GM12878 (cell line): ENCODE measurements at regions not wholly inside any gene's neighbourhood (a gene's known extent, or its start where the extent isn't known, plus 50 kb on each side); places are given as distances from the start of the nearest gene placed in this dataset.
A peak's percentile ranks its signal among the peaks of the same experiment; 100 is the strongest.

ENCODE experiments used
- BACH1 ChIP-seq: fragments of 450-650 bp; IDR thresholded peaks from 2 replicates; pipeline ENCODE4 v1.6.1; 2017; ENCODE audit warnings: mild to moderate bottlenecking, borderline replicate concordance
- BHLHE40 ChIP-seq, 2 experiments: fragments of 450-650 bp in 1 of 2; IDR thresholded peaks; 2 replicates each; pipeline ENCODE4 v1.6.1; 2011 to 2017; ENCODE audit warnings: low read depth in 2 of 2, borderline replicate concordance in 1 of 2, improper control_type of control experiment in 1 of 2, low read length in 1 of 2, mild to moderate bottlenecking in 1 of 2
- CEBPB ChIP-seq, 2 experiments: fragments of 150-350 bp in 1 of 2; IDR thresholded peaks; 2 replicates each; pipeline ENCODE4 v1.6.1; 2012 to 2014; ENCODE audit warnings: low read depth in 2 of 2, low read length in 2 of 2, borderline replicate concordance in 1 of 2, inconsistent platforms in 1 of 2
- CHD2 ChIP-seq: IDR thresholded peaks from 2 replicates; pipeline ENCODE4 v1.6.1; 2011; ENCODE audit warnings: low read depth, low read length, improper control_type of control experiment, borderline replicate concordance
- CREB1 ChIP-seq: IDR thresholded peaks from 2 replicates; pipeline ENCODE4 v1.6.1; 2012; ENCODE audit warnings: low read depth, mild to moderate bottlenecking, inconsistent platforms
- EED ChIP-seq: sonication (generic); IDR thresholded peaks from 2 replicates; pipeline ENCODE4 v1.6.1; 2016; ENCODE audit warnings: antibody characterized with exemption, low read depth
- EZH2 ChIP-seq: IDR thresholded peaks from 2 replicates; pipeline ENCODE4 v1.6.1; 2012; ENCODE audit warnings: low read depth, mild to moderate bottlenecking, control low read depth, inconsistent platforms, low read length, borderline replicate concordance; ENCODE audit not compliant: control insufficient read depth
- GABPA ChIP-seq: IDR thresholded peaks from 2 replicates; pipeline ENCODE4 v1.6.1; 2014; ENCODE audit warnings: antibody characterized with exemption, low read depth, mild to moderate bottlenecking, inconsistent platforms
- HCFC1 ChIP-seq: fragments of 150-350 bp; IDR thresholded peaks from 2 replicates; pipeline ENCODE4 v1.6.1; 2014; ENCODE audit warnings: low read length
- HDAC6 ChIP-seq: fragments of 200-600 bp; sonication (generic); IDR thresholded peaks from one replicate; pipeline ENCODE4 v1.8.0; 2017; ENCODE audit warnings: antibody characterized with exemption; ENCODE audit not compliant: unreplicated experiment
- IKZF1 ChIP-seq: fragments of 450-650 bp; conservative IDR thresholded peaks from 2 replicates; pipeline ENCODE4 v1.6.1; 2017; ENCODE audit warnings: antibody characterized with exemption, mild to moderate bottlenecking
- IKZF2 ChIP-seq, 2 experiments: fragments of 450-650 bp; IDR thresholded peaks; 2 replicates each; pipeline ENCODE4 v1.6.1; 2017; ENCODE audit warnings: mild to moderate bottlenecking in 2 of 2, moderate library complexity in 2 of 2
- JUNB ChIP-seq: IDR thresholded peaks from 2 replicates; pipeline ENCODE4 v1.6.1; 2016; ENCODE audit warnings: antibody characterized with exemption, mild to moderate bottlenecking
- KLF5 ChIP-seq: fragments of 450-650 bp; IDR thresholded peaks from 2 replicates; pipeline ENCODE4 v1.6.1; 2014; ENCODE audit warnings: mild to moderate bottlenecking; ENCODE audit not compliant: partially characterized antibody
- MEF2B ChIP-seq: fragments of 450-650 bp; IDR thresholded peaks from 2 replicates; pipeline ENCODE4 v1.6.1; 2018; ENCODE audit warnings: mild to moderate bottlenecking, moderate library complexity; ENCODE audit not compliant: partially characterized antibody, poor library complexity, severe bottlenecking
- MTA3 ChIP-seq: IDR thresholded peaks from 2 replicates; pipeline ENCODE4 v1.6.1; 2012; ENCODE audit warnings: low read length, inconsistent platforms, borderline replicate concordance
- NBN ChIP-seq: fragments of 450-650 bp; IDR thresholded peaks from 2 replicates; pipeline ENCODE4 v1.6.1; 2016
- NR2F1 ChIP-seq: fragments of 450-650 bp; conservative IDR thresholded peaks from 2 replicates; pipeline ENCODE4 v1.6.1; 2017; ENCODE audit warnings: mild to moderate bottlenecking
- RAD51 ChIP-seq: fragments of 450-650 bp; IDR thresholded peaks from 2 replicates; pipeline ENCODE4 v1.6.1; 2016; ENCODE audit warnings: moderate library complexity, mild to moderate bottlenecking, inconsistent platforms
- SIN3A ChIP-seq: IDR thresholded peaks from 2 replicates; pipeline ENCODE4 v1.6.1; 2012; ENCODE audit warnings: low read depth, low read length, improper control_type of control experiment
- SIX5 ChIP-seq: IDR thresholded peaks from 2 replicates; pipeline ENCODE4 v1.6.1; 2011; ENCODE audit warnings: mild to moderate bottlenecking, low read depth, low read length, moderate library complexity; ENCODE audit not compliant: severe bottlenecking
- SPI1 ChIP-seq: IDR thresholded peaks from 2 replicates; pipeline ENCODE4 v1.6.1; 2011; ENCODE audit warnings: low read depth, mild to moderate bottlenecking, low read length, moderate library complexity, borderline replicate concordance; ENCODE audit not compliant: insufficient read depth
- SRF ChIP-seq, 2 experiments: IDR thresholded peaks; 2 replicates each; pipeline ENCODE4 v1.6.1; 2011; ENCODE audit warnings: low read depth in 2 of 2, low read length in 2 of 2, mild to moderate bottlenecking in 1 of 2, moderate library complexity in 1 of 2
- TBL1XR1 ChIP-seq: IDR thresholded peaks from 2 replicates; pipeline ENCODE4 v1.6.1; 2012; ENCODE audit warnings: low read depth, low read length, improper control_type of control experiment
- TCF12 ChIP-seq: IDR thresholded peaks from 2 replicates; pipeline ENCODE4 v1.6.1; 2011; ENCODE audit warnings: low read depth, mild to moderate bottlenecking, low read length
- WRNIP1 ChIP-seq: IDR thresholded peaks from 2 replicates; pipeline ENCODE4 v1.6.1; 2011; ENCODE audit warnings: low read depth, low read length, improper control_type of control experiment, borderline replicate concordance
- ZNF24 ChIP-seq: fragments of 450-650 bp; IDR thresholded peaks from 2 replicates; pipeline ENCODE4 v1.6.1; 2017; ENCODE audit warnings: antibody characterized with exemption, mild to moderate bottlenecking
- ZNF592 ChIP-seq: fragments of 450-650 bp; IDR thresholded peaks from 2 replicates; pipeline ENCODE4 v1.6.1; 2017; ENCODE audit warnings: mild to moderate bottlenecking, moderate library complexity

GRCh38 chr3:30500666-30501399 lies 105.6 kb upstream of the TGFBR2 start (continued):
- TF ChIP-seq NBN: peak; percentile 71; the same call in 1 of the 2 replicates
- no peak for TF ChIP-seq SIN3A
- peak; percentile 44; the same call in 1 of the 2 replicates for TF ChIP-seq TBL1XR1
- no peak for TF ChIP-seq HCFC1
- 0 out of 2 replicates have a peak, but pooled peaks have one; percentile 13 for TF ChIP-seq ZNF24
- peak; percentile 91 for TF ChIP-seq EED
- 0 out of 2 replicates have a peak, but pooled peaks have one; percentile 28 for TF ChIP-seq CREB1
- no peak for TF ChIP-seq SIX5
- no peak for TF ChIP-seq EZH2
- peak; percentile 99 for TF ChIP-seq JUNB
- TF ChIP-seq SPI1: peak; percentile 79
- TF ChIP-seq KLF5: no peak
- TF ChIP-seq GABPA: peak; percentile 62; the same call in 1 of the 2 replicates
- TF ChIP-seq MEF2B: peak; percentile 45
- peak in 1 of 2 experiments; percentile 58; a peak in 1 of 4 replicates for TF ChIP-seq SRF (IDR thresholded peaks at IDR 0.05; ENCODE audit: low read depth in 2 of 2, low read length in 2 of 2)
- TF ChIP-seq ZNF592: no peak
- TF ChIP-seq WRNIP1: no peak
- peak; percentile 84 for TF ChIP-seq IKZF1
- no peak for TF ChIP-seq CHD2
- TF ChIP-seq BHLHE40 (IDR thresholded peaks at IDR 0.05; ENCODE audit: borderline replicate concordance in 1 of 2, low read depth in 2 of 2, low read length in 1 of 2): peak in 1 of 2 experiments; percentile 33; a peak in 1 of 4 replicates
- TF ChIP-seq NR2F1: peak; percentile 97
- TF ChIP-seq IKZF2 (IDR thresholded peaks at IDR 0.05): peak; percentile 88 to 91
- TF ChIP-seq HDAC6: no peak
- TF ChIP-seq MTA3: peak; percentile 94
- TF ChIP-seq RAD51: no peak
- peak in 1 of 2 experiments; percentile 90; a peak in 1 of 4 replicates for TF ChIP-seq CEBPB (IDR thresholded peaks at IDR 0.05; ENCODE audit: borderline replicate concordance in 1 of 2, low read depth in 2 of 2, low read length in 2 of 2)
- no peak; the same call in 1 of the 2 replicates for TF ChIP-seq BACH1
- peak; percentile 35; the same call in 1 of the 2 replicates for TF ChIP-seq TCF12
